Prostate gland (tissue), 2 donors: ENCODE measurements at regions not wholly inside any gene's neighbourhood (a gene's known extent, or its start where the extent isn't known, plus 50 kb on each side); places are given as distances from the start of the nearest gene placed in this dataset.
"Not testable (repeated sequence)": the region's sequence is repeated elsewhere in the genome, so short reads cannot be mapped to it uniquely, and the experiment has no call there.

Experiments used
- DNase-seq: peaks from one replicate; pipeline ENCODE4 v3.0.0-alpha.2; 2019; ENCODE audit warnings: low spot score
- H3K27ac ChIP-seq, 2 donors: fragments of 200-600 bp; sonication (generic); 2 replicates each; pipeline ENCODE4 v1.5.1; 2017 to 2019
- H3K27me3 ChIP-seq: fragments of 200-600 bp; sonication (generic); replicated peaks from 2 replicates; pipeline ENCODE4 v1.5.1; 2019; ENCODE audit not compliant: insufficient read depth
- H3K36me3 ChIP-seq, 2 donors: fragments of 200-600 bp; sonication (generic); 1 replicate in 1 of 2; 2 replicates in 1 of 2; pipeline versions ENCODE4 v1.5.1 to v1.8.1; 2017 to 2019
- H3K4me1 ChIP-seq: fragments of 200-600 bp; sonication (generic); replicated peaks from 2 replicates; pipeline ENCODE4 v1.5.1; 2019
- H3K4me3 ChIP-seq, 2 donors: fragments of 200-600 bp; sonication (generic); 2 replicates each; pipeline ENCODE4 v1.5.1; 2017 to 2019
- H3K9me3 ChIP-seq: fragments of 200-600 bp; sonication (generic); 2 replicates; pipeline ENCODE4 v1.5.1; 2017
- POLR2A ChIP-seq: fragments of 450-650 bp; IDR thresholded peaks from one replicate; pipeline ENCODE4 v1.6.1; 2016; ENCODE audit warnings: antibody characterized with exemption, mild to moderate bottlenecking
- POLR2AphosphoS5 ChIP-seq: sonication (generic); formaldehyde crosslinking; IDR thresholded peaks from one replicate; pipeline ENCODE4 v1.6.1; 2017; ENCODE audit warnings: antibody characterized with exemption
- WGBS: methylation state at CpG from one replicate; pipeline ENCODE4 v1.1.5; 2018; 5-methylcytosine and 5-hydroxymethylcytosine counted together
- intact Hi-C: fragments of 100-400 bp; cut with DNase I; formaldehyde crosslinking; loops from one replicate; pipeline ENCODE4 v1.14.2; 2022
- TF ChIP-seq, protein P1 (sequence below), 4 experiments: fragments of 200-600 bp in 2 of 4; fragments of 450-650 bp in 2 of 4; sonication (generic) in 2 of 4; IDR thresholded peaks; 1 replicate in 3 of 4; 2 replicates in 1 of 4; pipeline ENCODE4 v1.5.1; 2016 to 2019; ENCODE audit warnings: antibody characterized with exemption in 4 of 4, mild to moderate bottlenecking in 2 of 4, moderate library complexity in 2 of 4

- 99% methylated on average over 20 of the region's 25 CpGs for WGBS
- H3K9me3 ChIP-seq, H3K4me3 ChIP-seq: not testable (repeated sequence)
These were observed 823.0 kb upstream of the GBE1 start for GRCh38 chr3:82584415-82584814.

DNA sequence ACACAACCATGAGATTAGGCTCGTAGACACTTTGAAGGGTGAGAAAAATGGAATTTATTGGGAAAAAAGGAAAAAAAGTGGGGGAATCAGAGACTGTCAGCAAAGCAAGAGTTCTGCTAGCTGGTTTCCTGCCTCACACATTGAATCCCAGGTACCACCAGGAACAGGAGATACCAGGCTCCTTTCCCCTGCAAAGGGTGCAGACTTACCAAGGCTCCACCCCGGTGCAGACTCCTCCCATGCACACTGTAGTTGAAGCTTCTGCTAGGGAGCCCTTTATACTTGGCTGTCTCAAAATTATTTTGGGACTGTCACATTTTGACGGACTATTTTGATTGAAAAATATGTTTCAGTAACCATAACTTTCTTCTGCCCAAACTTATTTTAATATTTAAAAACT, 819.9 kb upstream of the GBE1 start:
- Histone ChIP-seq H3K27ac (no peak overlapping the region), H3K4me3 (no peak overlapping the region), H3K27me3 (no peaks in the 10 kb centered on the region), H3K9me3 (no peaks in the 10 kb centered on the region), H3K36me3 (no peaks in the 10 kb centered on the region), H3K4me1 (no peaks in the 10 kb centered on the region)
- intact Hi-C loops, result no loop called here
- WGBS, result 78% methylated on average over 3 of the region's 3 CpGs
- TF ChIP-seq POLR2AphosphoS5 (no peak), POLR2A (no peak)
- TF ChIP-seq, protein P1, sequence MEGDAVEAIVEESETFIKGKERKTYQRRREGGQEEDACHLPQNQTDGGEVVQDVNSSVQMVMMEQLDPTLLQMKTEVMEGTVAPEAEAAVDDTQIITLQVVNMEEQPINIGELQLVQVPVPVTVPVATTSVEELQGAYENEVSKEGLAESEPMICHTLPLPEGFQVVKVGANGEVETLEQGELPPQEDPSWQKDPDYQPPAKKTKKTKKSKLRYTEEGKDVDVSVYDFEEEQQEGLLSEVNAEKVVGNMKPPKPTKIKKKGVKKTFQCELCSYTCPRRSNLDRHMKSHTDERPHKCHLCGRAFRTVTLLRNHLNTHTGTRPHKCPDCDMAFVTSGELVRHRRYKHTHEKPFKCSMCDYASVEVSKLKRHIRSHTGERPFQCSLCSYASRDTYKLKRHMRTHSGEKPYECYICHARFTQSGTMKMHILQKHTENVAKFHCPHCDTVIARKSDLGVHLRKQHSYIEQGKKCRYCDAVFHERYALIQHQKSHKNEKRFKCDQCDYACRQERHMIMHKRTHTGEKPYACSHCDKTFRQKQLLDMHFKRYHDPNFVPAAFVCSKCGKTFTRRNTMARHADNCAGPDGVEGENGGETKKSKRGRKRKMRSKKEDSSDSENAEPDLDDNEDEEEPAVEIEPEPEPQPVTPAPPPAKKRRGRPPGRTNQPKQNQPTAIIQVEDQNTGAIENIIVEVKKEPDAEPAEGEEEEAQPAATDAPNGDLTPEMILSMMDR (IDR thresholded peaks at IDR 0.05), result no peak
- no peak for DNase-seq

More at GRCh38 chr3:82584415-82584814, 823.0 kb upstream of the GBE1 start:
- H3K27me3 ChIP-seq, intact Hi-C loops, DNase-seq, H3K27ac ChIP-seq, H3K4me1 ChIP-seq, H3K36me3 ChIP-seq: not testable (repeated sequence)

DNA sequence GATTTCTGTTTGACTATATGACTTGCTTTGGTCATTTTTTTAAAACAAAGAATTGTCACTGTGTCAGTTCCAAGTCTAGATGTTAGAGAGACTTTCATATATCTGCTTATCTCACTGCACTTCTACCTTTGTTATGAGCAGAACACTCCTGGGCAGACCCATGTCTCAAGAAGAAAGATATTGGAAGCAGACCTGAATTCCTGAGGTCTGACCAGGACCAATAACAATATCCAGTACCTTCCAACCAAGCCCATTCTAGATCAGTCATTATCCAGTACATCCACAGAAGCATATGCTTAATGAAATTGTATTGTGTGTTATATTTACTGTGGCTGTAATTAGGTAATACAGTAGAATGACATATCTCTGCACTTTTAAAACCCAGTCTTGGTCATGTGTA, 811.3 kb upstream of the GBE1 start:
- TF ChIP-seq, protein P1 (IDR thresholded peaks at IDR 0.05), result no peak
- TF ChIP-seq POLR2A (no peak), POLR2AphosphoS5 (no peak)
- no peak for DNase-seq
- H3K27ac ChIP-seq, result no peak overlapping the region
- H3K4me3 ChIP-seq, result no peak overlapping the region
- no peaks in the 10 kb centered on the region for H3K4me1 ChIP-seq
- H3K36me3 ChIP-seq, result no peaks in the 10 kb centered on the region
- no peaks in the 10 kb centered on the region for H3K27me3 ChIP-seq
- no peaks in the 10 kb centered on the region for H3K9me3 ChIP-seq
- intact Hi-C loops, result no loop called here

DNA sequence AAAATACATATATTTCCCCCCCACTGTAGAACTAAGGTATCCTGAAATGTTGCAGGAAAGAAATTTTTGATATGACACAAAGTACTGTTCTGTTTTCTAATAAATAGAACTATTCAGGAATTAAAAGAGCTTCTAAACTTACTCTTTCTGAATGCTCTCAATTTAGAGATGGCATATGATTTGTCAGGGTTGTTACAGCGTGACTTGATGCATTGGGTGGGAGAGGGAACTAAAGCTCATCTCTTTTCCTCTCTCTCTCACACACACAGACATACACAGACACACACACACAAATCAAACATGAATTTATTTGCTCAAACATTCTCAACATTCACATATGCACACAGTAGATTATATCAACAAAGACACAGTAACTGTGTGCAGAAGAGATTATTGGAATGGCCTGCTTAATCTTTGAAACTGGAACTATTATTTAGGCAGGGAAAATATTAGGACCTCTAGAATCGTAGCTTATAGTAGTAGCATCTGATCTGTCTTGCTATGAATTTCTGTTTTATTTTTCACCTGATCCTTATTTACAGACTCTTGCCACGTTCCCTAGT, 807.4 kb upstream of the GBE1 start:
- H3K9me3 ChIP-seq, result no peaks in the 10 kb centered on the region
- intact Hi-C loops, result no loop called here
- DNase-seq, result no peak
- WGBS, result 63% methylated on average over 3 of the region's 3 CpGs
- no peaks in the 10 kb centered on the region for H3K27me3 ChIP-seq
- TF ChIP-seq, protein P1 (IDR thresholded peaks at IDR 0.05), result no peak
- TF ChIP-seq POLR2A (no peak), POLR2AphosphoS5 (no peak)
- H3K27ac ChIP-seq, result no peak overlapping the region
- H3K36me3 ChIP-seq, result no peaks in the 10 kb centered on the region
- no peak overlapping the region for H3K4me3 ChIP-seq
- H3K4me1 ChIP-seq, result no peaks in the 10 kb centered on the region

- Histone ChIP-seq H3K27me3 (no peaks in the 10 kb centered on the region), H3K4me3 (no peak overlapping the region), H3K9me3 (no peaks in the 10 kb centered on the region), H3K4me1 (no peaks in the 10 kb centered on the region), H3K36me3 (no peaks in the 10 kb centered on the region), H3K27ac (no peak overlapping the region)
- 93% methylated on average over 3 of the region's 4 CpGs for WGBS
- no peak for DNase-seq
- intact Hi-C loops, result no loop called here
- no peak for TF ChIP-seq POLR2A
- TF ChIP-seq POLR2AphosphoS5, result no peak
- TF ChIP-seq, protein P1 (IDR thresholded peaks at IDR 0.05), result no peak
These were observed 805.7 kb upstream of the GBE1 start for GRCh38 chr3:82567029-82567600.
